GM21367 (cell line): ENCODE measurements at regions not wholly inside any gene's neighbourhood (a gene's known extent, or its start where the extent isn't known, plus 50 kb on each side); places are given as distances from the start of the nearest gene placed in this dataset.

Experiments
- ATAC-seq: cut with Tn5 transposase; IDR thresholded peaks from one replicate; pipeline ENCODE4 v1.9.1; 2021; ENCODE audit not compliant: unreplicated experiment

GRCh38 chrY:15162211-15162610, 637.9 kb downstream of the NLGN4Y start:
- no peak for ATAC-seq

GRCh38 chrY:15179890-15180289, 655.6 kb downstream of the NLGN4Y start:
- ATAC-seq = no peak

- ATAC-seq = no peak
Observed at GRCh38 chrY:15229056-15229455, 704.7 kb downstream of the NLGN4Y start.

- ATAC-seq = no peak
Observed at GRCh38 chrY:15239596-15240132, 715.3 kb downstream of the NLGN4Y start.

- no peak for ATAC-seq
Observed at GRCh38 chrY:15259286-15259685, 735.0 kb downstream of the NLGN4Y start.

- ATAC-seq = no peak
Observed at GRCh38 chrY:15286572-15286971, 762.2 kb downstream of the NLGN4Y start.

- ATAC-seq = no peak
Observed at GRCh38 chrY:15289821-15290220, 765.5 kb downstream of the NLGN4Y start.

GRCh38 chrY:15292881-15293280, 768.6 kb downstream of the NLGN4Y start:
- ATAC-seq = no peak

GRCh38 chrY:15301879-15302278, 777.5 kb downstream of the NLGN4Y start:
- no peak for ATAC-seq

GRCh38 chrY:15312166-15312565, 787.8 kb downstream of the NLGN4Y start:
- no peak for ATAC-seq

- no peak for ATAC-seq
Observed at GRCh38 chrY:15324189-15324588, 799.9 kb downstream of the NLGN4Y start.

GRCh38 chrY:15325201-15325600, 800.9 kb downstream of the NLGN4Y start:
- no peak for ATAC-seq

GRCh38 chrY:15326673-15327072, 802.3 kb downstream of the NLGN4Y start:
- ATAC-seq = no peak

GRCh38 chrY:15328848-15329247, 804.5 kb downstream of the NLGN4Y start:
- no peak for ATAC-seq

GRCh38 chrY:15343522-15343921, 819.2 kb downstream of the NLGN4Y start:
- ATAC-seq = no peak

- no peak for ATAC-seq
Observed at GRCh38 chrY:15345471-15346155, 821.3 kb downstream of the NLGN4Y start.

GRCh38 chrY:15349351-15349750, 825.0 kb downstream of the NLGN4Y start:
- ATAC-seq = no peak

- ATAC-seq = no peak
Observed at GRCh38 chrY:15355321-15355720, 831.0 kb downstream of the NLGN4Y start.

GRCh38 chrY:15360471-15360870, 836.1 kb downstream of the NLGN4Y start:
- no peak for ATAC-seq

GRCh38 chrY:15364996-15365395, 840.7 kb downstream of the NLGN4Y start:
- ATAC-seq = no peak

- ATAC-seq = no peak
Observed at GRCh38 chrY:15368786-15369185, 844.5 kb downstream of the NLGN4Y start.

- ATAC-seq = no peak
Observed at GRCh38 chrY:15385178-15385577, 860.8 kb downstream of the NLGN4Y start.
